ENCODE measurements at regions not wholly inside any gene's neighbourhood (a gene's known extent, or its start where the extent isn't known, plus 50 kb on each side); places are given as distances from the start of the nearest gene placed in this dataset.
A peak's percentile ranks its signal among the peaks of the same experiment; 100 is the strongest.
"Not testable (repeated sequence)": the region's sequence is repeated elsewhere in the genome, so short reads cannot be mapped to it uniquely, and the experiment has no call there.

GRCh38 chrX:138858438-138858837 lies 146.9 kb upstream of the FGF13 start:
- DNase-seq = peak; percentile 82

DNA sequence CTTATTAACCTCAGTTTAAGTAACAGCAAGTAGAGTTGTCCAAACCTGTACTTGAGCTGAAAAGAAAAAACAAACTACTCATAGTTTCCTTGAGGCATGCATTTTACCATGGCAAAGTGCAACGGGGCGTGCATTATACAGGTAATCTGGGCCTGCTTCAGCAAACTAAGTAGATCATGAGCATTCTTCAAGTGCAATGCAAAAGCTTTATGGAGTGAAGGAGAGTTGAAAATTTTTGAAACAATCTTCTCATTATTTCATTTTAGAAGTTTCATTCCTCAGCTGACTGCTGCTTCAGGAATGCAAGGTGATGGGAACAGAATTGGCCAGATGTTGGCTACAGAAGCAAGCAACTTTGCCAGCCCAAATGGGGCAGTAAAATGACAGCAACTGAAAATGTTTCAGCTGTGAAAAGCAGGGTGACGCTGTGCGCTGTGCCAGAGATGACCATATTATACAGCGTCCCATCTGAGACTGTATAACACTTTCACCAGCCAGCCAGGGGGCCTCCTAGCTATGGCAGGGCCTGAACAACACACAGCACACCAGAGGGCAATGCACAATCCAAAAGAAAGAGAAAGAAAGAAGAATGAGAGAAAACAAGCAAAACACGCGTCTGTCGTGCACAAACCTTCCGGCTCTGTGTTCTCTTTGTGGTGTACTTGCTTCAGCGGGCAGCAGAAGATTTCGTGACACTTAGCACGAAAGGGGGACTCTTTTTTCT lies 145.5 kb upstream of the FGF13 start:
- no peak for DNase-seq

- DNase-seq = no peak
Observed at GRCh38 chrX:138853936-138854335, 142.4 kb upstream of the FGF13 start.

DNA sequence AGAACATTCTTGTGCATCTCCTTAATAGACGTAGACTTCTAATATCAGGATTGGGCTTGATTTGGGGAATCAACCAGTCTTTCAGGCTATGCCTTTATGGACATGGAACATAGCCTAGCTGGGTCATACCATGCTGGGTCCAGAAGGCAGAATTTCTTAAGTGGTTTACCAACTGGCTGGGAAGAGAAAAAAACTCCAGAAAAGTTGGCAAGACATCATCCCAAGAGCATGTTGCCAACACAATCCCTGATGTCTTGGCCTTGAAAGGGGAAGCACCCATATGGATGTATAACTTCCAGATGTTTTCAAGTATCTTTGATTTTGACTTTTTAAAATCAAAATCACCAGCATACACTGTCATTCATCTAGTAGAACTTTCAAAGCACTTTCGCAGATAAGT lies 138.0 kb upstream of the FGF13 start:
- DNase-seq = no peak

- DNase-seq = peak; percentile 18
Observed at GRCh38 chrX:138847930-138848329, 136.4 kb upstream of the FGF13 start.

GRCh38 chrX:138845786-138846185 lies 134.3 kb upstream of the FGF13 start:
- DNase-seq = no peak

- not testable (repeated sequence) for DNase-seq
Observed at GRCh38 chrX:138807400-138807799, 95.9 kb upstream of the FGF13 start.

DNA sequence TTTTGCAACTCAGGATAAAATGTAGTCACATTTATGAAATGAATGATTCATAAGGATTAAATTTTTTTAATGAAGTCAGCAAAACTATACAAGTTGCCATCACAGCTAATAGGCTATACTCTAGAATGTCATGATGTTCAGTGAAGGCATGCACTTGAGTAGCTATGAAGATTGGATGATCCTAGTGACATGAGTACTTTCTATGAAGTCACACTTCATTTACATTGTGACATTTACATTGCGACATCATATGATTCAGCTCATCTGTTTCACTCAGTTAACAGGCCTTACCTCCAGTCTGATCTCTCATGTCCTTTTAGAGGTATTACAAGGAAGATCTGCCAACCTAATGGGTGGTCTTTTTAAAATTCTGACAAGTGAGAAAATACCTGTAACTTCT lies 82.7 kb upstream of the FGF13 start:
- DNase-seq = no peak

DNA sequence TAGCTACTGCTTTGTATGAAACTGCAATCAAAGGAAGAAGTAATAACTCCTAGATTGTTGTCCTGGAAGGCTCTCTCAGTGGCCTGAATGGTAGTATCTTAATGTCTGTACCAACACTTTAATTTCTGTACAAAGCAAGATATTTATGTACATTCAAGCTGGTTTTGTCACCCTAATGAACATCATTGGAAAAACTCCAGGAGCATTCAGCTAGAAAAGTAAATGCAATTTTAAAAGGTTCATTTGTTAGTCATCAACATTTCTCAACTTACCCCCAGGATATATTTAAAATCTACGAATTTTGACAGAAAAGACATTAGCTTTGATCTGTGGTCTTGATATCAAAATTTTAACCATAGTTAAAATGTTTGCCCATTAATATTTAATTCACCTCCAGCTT lies 80.0 kb upstream of the FGF13 start:
- no peak for DNase-seq

GRCh38 chrX:138788771-138789170 lies 77.3 kb upstream of the FGF13 start:
- DNase-seq = no peak

GRCh38 chrX:138778576-138778909 lies 67.0 kb upstream of the FGF13 start:
- DNase-seq = not testable (repeated sequence)

GRCh38 chrX:138777908-138778575 lies 66.5 kb upstream of the FGF13 start:
- not testable (repeated sequence) for DNase-seq

- no peak for DNase-seq
Observed at GRCh38 chrX:138777230-138777629, 65.7 kb upstream of the FGF13 start.

DNA sequence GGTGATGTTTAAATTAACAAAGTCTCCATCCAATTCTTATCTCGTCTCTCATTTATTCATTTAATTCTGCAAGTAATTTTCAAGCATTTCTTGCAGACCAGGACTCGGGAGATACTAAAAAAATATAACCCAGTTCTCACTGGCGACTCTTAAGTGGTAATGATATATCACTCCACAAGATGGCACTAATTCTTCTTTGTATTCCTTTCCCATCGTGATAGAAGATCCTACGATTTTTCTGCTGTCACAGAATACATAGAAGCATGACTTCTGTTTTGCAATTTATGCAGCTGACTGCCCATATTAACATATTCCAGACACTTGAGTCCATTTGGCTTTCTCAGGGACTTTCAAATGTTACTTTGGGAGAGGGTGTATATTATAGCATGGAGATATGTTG lies 64.0 kb upstream of the FGF13 start:
- DNase-seq = peak; percentile 32

- no peak for DNase-seq
Observed at GRCh38 chrX:138771047-138771446, 59.5 kb upstream of the FGF13 start.

GRCh38 chrX:138769918-138770317 lies 58.4 kb upstream of the FGF13 start:
- no peak for DNase-seq

DNA sequence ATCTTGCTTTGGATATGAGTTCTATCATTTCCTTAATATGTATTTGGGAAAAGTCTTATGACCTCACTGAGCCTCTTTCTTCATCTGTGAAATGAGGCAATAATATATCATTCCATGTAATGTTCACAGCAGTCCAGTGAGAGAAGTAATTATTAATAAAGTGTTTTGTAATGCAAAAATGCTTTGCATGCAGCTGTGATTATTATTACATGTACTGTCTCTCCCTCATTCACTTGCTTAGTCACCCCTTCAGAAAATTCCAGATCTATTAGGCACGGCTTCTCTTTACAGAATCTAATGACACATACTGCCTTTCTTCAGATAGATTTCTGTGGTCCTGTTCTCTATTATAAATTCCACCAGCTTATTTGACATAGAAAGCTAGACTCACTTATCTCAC lies 53.5 kb upstream of the FGF13 start:
- peak; percentile 75 for DNase-seq

- no peak for DNase-seq
Observed at GRCh38 chrX:138763761-138764160, 52.2 kb upstream of the FGF13 start.

DNA sequence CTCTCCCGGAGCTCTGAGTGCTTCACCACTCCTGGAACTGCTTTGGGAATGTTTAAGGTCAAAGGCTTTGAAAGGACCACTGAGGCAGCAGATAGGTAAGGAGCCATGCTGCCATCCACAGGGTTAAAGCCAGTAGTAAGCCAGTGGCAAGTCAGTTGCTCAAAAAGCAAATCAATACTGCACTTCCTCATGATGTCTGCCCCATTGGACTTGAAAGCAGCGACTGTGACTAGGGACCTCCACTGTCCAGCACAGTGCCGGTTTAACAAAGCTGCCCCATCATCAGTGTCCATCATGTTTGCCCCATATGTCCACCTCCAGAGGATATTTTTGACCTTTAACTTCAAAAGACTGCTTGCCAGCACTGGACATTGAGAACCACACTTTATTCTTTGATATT lies 49.9 kb upstream of the FGF13 start:
- DNase-seq = no peak
